CD4-positive, alpha-beta T cell treated with Interleukin-12 subunit alpha and Interleukin-12 subunit beta, for 1 hour (primary cell): ENCODE measurements at regions not wholly inside any gene's neighbourhood (a gene's known extent, or its start where the extent isn't known, plus 50 kb on each side); places are given as distances from the start of the nearest gene placed in this dataset.
"Not testable (repeated sequence)": the region's sequence is repeated elsewhere in the genome, so short reads cannot be mapped to it uniquely, and the experiment has no call there.

Experiments used
- DNase-seq: peaks from one replicate; pipeline ENCODE4 v3.0.0-alpha.2; 2020

DNA sequence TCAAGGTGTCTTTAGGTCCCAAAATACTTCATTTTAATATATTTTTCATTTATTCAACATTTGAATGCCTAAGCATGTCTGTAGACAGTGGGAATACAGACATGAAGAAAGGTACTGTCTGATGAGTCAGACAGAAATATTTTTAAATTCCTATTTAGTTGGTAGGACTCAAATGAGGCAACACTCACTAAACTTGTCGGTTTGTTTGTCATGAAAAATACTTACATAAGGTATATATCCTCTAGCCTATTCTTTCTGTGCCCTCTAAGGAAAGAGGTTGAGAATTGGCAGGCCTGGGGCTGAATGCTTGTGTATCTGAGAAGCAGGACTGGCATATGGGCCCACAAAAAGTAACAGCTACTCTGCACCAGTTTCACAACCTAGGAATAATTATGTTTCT lies 423.6 kb upstream of the MDFIC2 start:
- DNase-seq, result no peak

- DNase-seq, result no peak
Observed at GRCh38 chr3:70734756-70735155, 422.3 kb upstream of the MDFIC2 start.

- DNase-seq, result no peak
Observed at GRCh38 chr3:70731046-70731445, 418.6 kb upstream of the MDFIC2 start.

DNA sequence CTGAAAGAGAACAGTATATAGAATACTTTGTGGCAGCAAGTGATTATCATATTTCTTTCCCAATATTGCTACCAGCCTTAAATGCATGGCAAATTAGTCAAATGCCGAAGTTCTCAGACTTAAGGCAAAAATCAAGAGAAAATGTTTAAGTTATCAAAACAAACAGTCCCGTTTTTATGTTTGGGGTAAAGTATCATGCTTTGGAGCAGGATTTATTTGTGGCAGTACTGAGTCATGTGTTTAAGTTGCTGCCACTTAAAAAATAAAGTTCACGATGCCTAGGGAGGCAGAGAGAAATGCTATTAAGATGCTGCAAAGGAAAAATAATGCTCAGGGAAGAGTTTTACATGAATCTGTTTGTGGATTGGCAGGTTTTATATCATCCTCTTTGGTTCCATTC lies 417.4 kb upstream of the MDFIC2 start:
- no peak for DNase-seq

DNA sequence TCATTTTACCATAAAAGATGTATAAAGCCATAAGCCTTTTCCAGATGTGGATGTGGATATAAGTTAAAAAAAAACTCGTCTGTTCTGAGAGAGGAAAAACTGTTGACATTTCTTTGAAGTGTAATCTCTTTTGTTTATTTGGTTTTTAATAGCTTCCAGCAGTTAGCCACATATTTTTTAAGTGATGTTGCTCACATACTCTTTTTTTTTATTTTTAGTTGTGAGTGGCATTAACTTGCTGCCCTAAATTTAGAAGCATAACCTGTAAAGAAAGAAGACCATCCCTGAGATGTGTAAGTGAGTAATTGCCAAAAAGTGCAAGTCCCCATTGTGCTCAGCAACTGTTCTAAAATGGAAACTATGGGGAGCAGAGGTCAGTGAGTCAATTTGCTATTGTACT lies 415.9 kb upstream of the MDFIC2 start:
- DNase-seq, result no peak

GRCh38 chr3:70726961-70727360 lies 414.5 kb upstream of the MDFIC2 start:
- DNase-seq, result no peak

GRCh38 chr3:70726096-70726938 lies 413.9 kb upstream of the MDFIC2 start:
- DNase-seq, result no peak

DNA sequence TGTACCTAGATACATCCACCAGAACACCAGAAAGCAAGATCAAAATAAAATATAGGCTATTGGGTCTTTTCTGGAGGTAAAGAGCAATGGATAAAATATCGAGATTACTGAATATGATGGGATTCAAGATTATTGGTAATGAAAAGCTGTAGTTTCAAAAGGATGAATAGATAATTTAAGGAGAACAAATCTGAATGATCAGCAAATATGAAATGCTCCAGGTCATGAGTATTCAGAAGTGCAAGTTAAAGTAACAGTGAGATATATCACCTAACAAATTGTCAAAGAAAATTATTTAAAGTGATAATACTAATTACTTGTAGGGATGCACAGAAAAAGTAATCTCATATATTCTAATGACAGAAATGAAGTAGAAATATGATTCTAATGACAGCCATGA lies 409.6 kb upstream of the MDFIC2 start:
- DNase-seq, result no peak

- DNase-seq, result peak; percentile 4
Observed at GRCh38 chr3:70716832-70717231, 404.4 kb upstream of the MDFIC2 start.

DNA sequence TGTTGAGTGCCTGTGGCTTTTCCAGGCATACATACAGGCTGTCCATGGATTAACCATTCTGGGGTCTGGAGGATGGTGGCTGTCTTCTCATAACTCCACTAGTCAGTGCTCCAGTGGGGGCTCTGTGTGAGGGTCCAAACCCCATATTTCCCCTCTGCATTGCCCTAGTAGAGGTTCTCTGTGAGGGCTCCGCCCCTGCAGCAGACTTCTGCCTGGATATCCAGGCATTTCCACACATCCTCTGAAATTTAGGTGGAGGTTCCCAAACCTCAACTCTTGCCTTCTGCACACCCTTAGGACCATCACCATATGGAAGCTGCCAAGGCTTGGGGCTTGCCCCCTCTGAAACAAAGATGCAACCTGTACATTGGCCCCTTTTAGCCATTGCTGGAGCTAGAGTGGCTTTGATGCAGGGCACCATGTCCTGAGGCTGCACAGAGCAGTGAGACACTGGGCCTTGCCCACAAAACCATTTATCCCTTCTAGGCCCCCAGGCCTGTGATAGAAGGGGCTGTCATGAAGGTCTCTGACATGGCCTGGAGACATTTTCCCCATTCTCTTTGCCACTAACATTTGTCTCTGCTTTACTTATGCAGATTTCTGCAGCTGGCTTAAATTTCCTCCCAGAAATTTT lies 400.1 kb upstream of the MDFIC2 start:
- no peak for DNase-seq

DNA sequence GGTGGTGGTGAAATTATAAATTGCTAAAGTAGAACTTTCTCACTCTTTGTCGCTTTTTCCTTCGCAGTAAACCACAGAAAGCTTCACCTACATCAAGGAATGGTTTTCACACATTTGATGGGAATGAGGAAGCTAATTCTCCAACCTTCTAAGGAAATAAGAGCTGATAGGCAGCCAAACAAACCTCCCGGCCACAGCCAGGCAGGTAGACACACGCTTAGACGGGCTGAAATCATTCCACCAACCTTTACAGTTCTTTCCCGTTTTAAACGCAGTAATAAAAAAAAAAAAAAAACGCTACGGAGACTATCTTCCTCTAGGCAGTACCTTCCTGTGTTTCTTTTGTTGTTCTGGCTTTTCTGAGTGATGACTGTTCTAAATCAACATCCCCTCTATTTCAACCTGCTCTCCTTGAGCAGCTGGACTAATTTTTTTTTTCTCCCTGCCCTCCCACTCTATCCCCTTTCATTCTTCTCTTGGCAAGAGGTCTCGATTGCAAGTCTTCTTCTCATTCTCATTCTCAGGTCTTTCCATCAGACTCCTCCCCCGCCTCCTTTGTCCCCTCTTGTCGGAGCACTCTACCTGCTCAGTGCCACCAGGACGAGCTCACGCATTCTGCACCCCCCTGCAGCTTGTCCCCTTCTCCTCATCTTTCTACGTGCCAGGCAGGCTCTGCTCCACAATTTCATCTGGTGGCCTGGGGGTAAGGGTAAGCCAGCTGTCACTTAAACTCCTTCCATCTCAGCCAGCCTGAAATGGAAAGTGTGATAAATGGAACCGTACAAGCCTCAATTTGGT lies 391.1 kb upstream of the MDFIC2 start:
- DNase-seq, result no peak

DNA sequence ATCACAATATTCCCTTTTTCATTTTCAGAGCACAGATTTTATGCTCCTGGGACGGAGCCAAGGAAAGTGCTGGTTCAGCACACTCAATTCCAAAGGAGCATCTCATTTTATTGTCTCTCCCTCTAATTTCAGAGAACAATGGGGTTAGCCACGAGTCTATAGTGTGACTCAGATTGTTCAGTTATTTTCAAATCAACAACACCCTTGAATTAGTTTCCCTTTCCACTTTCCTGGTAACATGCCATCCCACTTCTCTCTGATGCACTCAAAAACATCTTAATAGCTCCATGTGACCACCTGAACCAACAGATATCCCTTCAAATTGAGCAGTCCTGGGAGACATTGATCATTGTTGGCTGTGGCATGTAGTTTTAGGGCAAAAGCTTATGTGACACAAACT lies 389.7 kb upstream of the MDFIC2 start:
- no peak for DNase-seq

DNA sequence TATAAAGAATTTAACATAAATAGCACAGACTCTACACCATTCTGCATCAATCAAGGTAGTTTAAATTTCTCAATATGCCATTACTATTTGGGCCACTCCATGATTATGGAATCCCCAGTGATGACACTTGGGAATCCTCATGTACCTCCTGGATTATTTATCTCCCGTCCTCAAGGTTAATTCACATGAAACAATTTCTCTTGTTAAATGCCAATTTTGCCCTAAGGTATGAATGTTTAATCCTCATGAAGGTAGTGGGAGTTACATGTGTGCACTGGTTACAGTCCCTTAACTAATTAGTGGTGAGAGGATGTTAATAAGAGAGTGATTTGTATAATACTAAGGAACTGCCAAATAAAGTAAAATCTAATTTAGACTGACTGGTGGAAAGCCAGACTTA lies 372.3 kb upstream of the MDFIC2 start:
- no peak for DNase-seq

DNA sequence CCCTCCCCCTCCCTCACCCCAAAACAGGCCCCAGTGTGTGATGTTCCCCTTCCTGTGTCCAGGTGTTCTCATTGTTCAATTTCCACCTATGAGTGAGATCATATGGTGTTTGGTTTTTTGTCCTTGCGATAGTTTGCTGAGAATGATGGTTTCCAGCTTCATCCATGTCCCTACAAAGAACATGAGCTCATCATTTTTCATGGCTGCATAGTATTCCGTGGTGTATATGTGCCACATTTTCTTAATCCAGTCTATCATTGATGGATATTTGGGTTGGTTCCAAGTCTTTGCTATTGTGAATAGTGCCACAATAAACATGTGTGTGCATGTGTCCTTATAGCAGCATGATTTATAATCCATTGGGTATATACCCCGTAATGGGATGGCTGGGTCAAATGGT lies 363.4 kb upstream of the MDFIC2 start:
- not testable (repeated sequence) for DNase-seq

- no peak for DNase-seq
Observed at GRCh38 chr3:70658513-70659310, 346.3 kb upstream of the MDFIC2 start.

GRCh38 chr3:70657454-70657853 lies 345.0 kb upstream of the MDFIC2 start:
- DNase-seq, result no peak

DNA sequence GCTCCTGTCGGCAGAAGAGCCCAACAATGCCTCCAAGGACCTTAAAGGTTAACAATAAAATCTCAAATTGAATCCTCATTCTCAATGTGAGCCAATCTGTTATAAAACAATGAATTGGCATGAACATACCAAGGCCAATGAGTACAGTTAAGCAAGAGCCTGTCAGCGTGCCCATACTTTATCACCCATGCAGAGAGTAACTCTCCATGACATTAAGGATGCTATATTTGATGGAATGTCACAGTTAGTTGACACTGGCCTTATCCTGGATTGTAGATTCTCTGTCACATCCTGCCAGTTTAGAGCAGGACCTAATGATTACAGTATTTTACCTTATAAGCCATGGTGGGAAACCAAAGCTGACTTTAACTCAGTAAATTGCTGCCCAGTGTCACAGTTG lies 335.4 kb upstream of the MDFIC2 start:
- DNase-seq, result no peak

- no peak for DNase-seq
Observed at GRCh38 chr3:70647094-70647493, 334.7 kb upstream of the MDFIC2 start.

- DNase-seq, result no peak
Observed at GRCh38 chr3:70646635-70647034, 334.2 kb upstream of the MDFIC2 start.

DNA sequence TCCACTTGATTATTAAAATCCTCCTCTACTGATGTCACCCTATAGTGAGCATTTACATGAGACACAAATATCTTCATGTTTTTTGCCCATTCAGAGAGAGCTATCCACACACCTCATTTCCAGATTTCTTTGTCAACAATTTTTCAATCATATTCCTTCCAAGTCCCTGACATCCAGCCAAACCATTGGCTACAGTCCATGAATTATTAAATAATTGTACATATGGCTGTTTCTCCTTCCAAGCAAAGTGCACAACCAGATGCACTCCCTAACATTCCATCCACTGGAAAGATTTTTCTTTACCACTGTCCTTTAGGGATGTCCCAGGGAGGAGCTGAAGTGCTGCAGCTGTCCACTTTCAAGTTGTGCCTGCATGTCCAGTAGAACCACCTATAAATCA lies 328.0 kb upstream of the MDFIC2 start:
- DNase-seq, result no peak

DNA sequence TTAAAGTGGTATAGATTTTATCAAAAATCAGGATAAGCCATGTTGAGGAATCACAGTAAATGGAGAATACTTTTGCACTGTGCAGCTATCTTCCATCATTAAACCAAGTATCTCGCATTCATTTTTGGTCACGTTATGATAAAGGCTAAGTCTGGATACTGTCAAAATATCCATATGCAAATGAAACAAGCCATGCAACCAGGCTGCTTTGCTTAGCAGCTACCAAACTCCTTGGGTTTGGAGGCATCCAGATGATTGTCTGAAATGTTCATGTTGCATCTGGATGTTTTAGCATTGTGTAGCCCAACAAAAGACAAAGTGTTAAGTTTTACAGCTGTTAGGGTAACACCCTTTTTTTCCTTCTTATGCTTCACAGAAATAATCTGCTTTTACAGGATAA lies 322.9 kb upstream of the MDFIC2 start:
- no peak for DNase-seq

- DNase-seq, result no peak
Observed at GRCh38 chr3:70631716-70632307, 319.4 kb upstream of the MDFIC2 start.

- DNase-seq, result no peak
Observed at GRCh38 chr3:70621451-70621850, 309.0 kb upstream of the MDFIC2 start.
